ENCODE measurements at regions not wholly inside any gene's neighbourhood (a gene's known extent, or its start where the extent isn't known, plus 50 kb on each side); places are given as distances from the start of the nearest gene placed in this dataset.

GRCh38 chr3:27844052-27844675 lies 122.0 kb upstream of the EOMES start:
- TF ChIP-seq, protein P1, sequence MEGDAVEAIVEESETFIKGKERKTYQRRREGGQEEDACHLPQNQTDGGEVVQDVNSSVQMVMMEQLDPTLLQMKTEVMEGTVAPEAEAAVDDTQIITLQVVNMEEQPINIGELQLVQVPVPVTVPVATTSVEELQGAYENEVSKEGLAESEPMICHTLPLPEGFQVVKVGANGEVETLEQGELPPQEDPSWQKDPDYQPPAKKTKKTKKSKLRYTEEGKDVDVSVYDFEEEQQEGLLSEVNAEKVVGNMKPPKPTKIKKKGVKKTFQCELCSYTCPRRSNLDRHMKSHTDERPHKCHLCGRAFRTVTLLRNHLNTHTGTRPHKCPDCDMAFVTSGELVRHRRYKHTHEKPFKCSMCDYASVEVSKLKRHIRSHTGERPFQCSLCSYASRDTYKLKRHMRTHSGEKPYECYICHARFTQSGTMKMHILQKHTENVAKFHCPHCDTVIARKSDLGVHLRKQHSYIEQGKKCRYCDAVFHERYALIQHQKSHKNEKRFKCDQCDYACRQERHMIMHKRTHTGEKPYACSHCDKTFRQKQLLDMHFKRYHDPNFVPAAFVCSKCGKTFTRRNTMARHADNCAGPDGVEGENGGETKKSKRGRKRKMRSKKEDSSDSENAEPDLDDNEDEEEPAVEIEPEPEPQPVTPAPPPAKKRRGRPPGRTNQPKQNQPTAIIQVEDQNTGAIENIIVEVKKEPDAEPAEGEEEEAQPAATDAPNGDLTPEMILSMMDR (IDR thresholded peaks at IDR 0.05): no peak
- TF ChIP-seq POLR2A (IDR thresholded peaks at IDR 0.05): no peak

Measured in uterus (tissue), 2 donors.